ENCODE measurements at regions not wholly inside any gene's neighbourhood (a gene's known extent, or its start where the extent isn't known, plus 50 kb on each side); places are given as distances from the start of the nearest gene placed in this dataset.

- TF ChIP-seq, protein P1, sequence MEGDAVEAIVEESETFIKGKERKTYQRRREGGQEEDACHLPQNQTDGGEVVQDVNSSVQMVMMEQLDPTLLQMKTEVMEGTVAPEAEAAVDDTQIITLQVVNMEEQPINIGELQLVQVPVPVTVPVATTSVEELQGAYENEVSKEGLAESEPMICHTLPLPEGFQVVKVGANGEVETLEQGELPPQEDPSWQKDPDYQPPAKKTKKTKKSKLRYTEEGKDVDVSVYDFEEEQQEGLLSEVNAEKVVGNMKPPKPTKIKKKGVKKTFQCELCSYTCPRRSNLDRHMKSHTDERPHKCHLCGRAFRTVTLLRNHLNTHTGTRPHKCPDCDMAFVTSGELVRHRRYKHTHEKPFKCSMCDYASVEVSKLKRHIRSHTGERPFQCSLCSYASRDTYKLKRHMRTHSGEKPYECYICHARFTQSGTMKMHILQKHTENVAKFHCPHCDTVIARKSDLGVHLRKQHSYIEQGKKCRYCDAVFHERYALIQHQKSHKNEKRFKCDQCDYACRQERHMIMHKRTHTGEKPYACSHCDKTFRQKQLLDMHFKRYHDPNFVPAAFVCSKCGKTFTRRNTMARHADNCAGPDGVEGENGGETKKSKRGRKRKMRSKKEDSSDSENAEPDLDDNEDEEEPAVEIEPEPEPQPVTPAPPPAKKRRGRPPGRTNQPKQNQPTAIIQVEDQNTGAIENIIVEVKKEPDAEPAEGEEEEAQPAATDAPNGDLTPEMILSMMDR (IDR thresholded peaks at IDR 0.05; ENCODE audit: low read depth, low read length, poor library complexity, severe bottlenecking), result no peak
- TF ChIP-seq EZH2phosphoT487 (IDR thresholded peaks at IDR 0.05; ENCODE audit: borderline replicate concordance, low read length), result no peak
Measured at GRCh38 chr1:221812088-221812752, 70.3 kb upstream of the DUSP10 start.
